Left lung (tissue), 4 donors: ENCODE measurements at regions not wholly inside any gene's neighbourhood (a gene's known extent, or its start where the extent isn't known, plus 50 kb on each side); places are given as distances from the start of the nearest gene placed in this dataset.
A peak's percentile ranks its signal among the peaks of the same experiment; 100 is the strongest.
"Not testable (repeated sequence)": the region's sequence is repeated elsewhere in the genome, so short reads cannot be mapped to it uniquely, and the experiment has no call there.

Experiments used
- ATAC-seq: fragments of 200-7000 bp; cut with Tn5 transposase; one replicate; pipeline ENCODE4 v1.9.1; 2020; ENCODE audit warnings: moderate library complexity
- DNase-seq, 4 donors: peaks; one replicate each; pipeline ENCODE4 v3.0.0-alpha.2; 2013 to 2020
- H3K27ac ChIP-seq, 2 donors: fragments of 200-600 bp; sonication (generic) in 1 of 2; one replicate each; pipeline versions ENCODE4 v1.5.0 to v1.8.0; 2020 to 2021
- H3K27me3 ChIP-seq, 2 donors: fragments of 200-600 bp; sonication (generic) in 1 of 2; one replicate each; pipeline versions ENCODE4 v1.5.0 to v1.8.0; 2020 to 2021
- H3K36me3 ChIP-seq, 2 donors: fragments of 200-600 bp; sonication (generic) in 1 of 2; one replicate each; pipeline versions ENCODE4 v1.5.0 to v1.8.0; 2020 to 2021
- H3K4me1 ChIP-seq, 2 donors: fragments of 200-600 bp; one replicate each; pipeline ENCODE4 v1.8.0; 2021
- H3K4me3 ChIP-seq, 2 donors: fragments of 200-600 bp; sonication (generic) in 1 of 2; one replicate each; pipeline versions ENCODE4 v1.5.0 to v1.8.0; 2020 to 2021; ENCODE audit warnings: mild to moderate bottlenecking in 1 of 2
- H3K9me3 ChIP-seq, 2 donors: fragments of 200-600 bp; sonication (generic) in 1 of 2; one replicate each; pipeline versions ENCODE4 v1.5.0 to v1.8.0; 2020 to 2021
- CTCF ChIP-seq, 2 donors: fragments of 200-600 bp; sonication (generic) in 1 of 2; IDR thresholded peaks; one replicate each; pipeline versions ENCODE4 v1.5.0 to v1.8.0; 2021; ENCODE audit warnings: antibody characterized with exemption in 2 of 2
- intact Hi-C, 2 donors: fragments of 100-400 bp; cut with DNase I; formaldehyde crosslinking; loops; one replicate each; pipeline versions ENCODE4 v1.11.2 to v1.14.2; 2022
- donor health status: DM: no; HTN: yes; CAD: no.
- donor health status: DM: no; HTN: no; CAD: no.

- ATAC-seq = peak; percentile 49
- no peaks in the 10 kb centered on the region for H3K36me3 ChIP-seq
- peaks cover 3 to 11% of the 10 kb centered on the region in 2 donors for H3K4me1 ChIP-seq
- no peak overlapping the region for H3K27ac ChIP-seq
- no peak for TF ChIP-seq CTCF (IDR thresholded peaks at IDR 0.05)
- H3K9me3 ChIP-seq = peaks cover 0 to 2% of the 10 kb centered on the region in 2 donors
- no peak overlapping the region for H3K4me3 ChIP-seq
- H3K27me3 ChIP-seq = peaks cover 0 to 26% of the 10 kb centered on the region in 2 donors
- intact Hi-C loops = loop anchor here in 1 of 2 donors (10.0 kb wide), 1 partner anchor 157 kb away; no protein-coding TSS in a partner anchor
- no peak for DNase-seq
Measured at GRCh38 chr1:47537966-47538365, 100.1 kb downstream of the FOXD2 start.

- H3K27ac ChIP-seq, H3K9me3 ChIP-seq, H3K36me3 ChIP-seq, DNase-seq, H3K4me3 ChIP-seq, H3K4me1 ChIP-seq, ATAC-seq: not testable (repeated sequence)
- H3K27me3 ChIP-seq = peaks cover 0 to 21% of the 10 kb centered on the region in 2 donors
- intact Hi-C loops = loop anchor here in 1 of 2 donors (10.0 kb wide), 1 partner anchor 156 kb away; no protein-coding TSS in a partner anchor
Measured at GRCh38 chr1:47538530-47538929, 100.7 kb downstream of the FOXD2 start.

GRCh38 chr1:47541705-47542104 lies 103.9 kb downstream of the FOXD2 start:
- H3K27ac ChIP-seq, H3K27me3 ChIP-seq, H3K4me1 ChIP-seq, H3K9me3 ChIP-seq, DNase-seq, intact Hi-C loops, ATAC-seq, H3K36me3 ChIP-seq, H3K4me3 ChIP-seq: not testable (repeated sequence)

GRCh38 chr1:47543089-47543488 lies 105.2 kb downstream of the FOXD2 start:
- H3K27ac ChIP-seq, ATAC-seq, H3K4me3 ChIP-seq, DNase-seq, H3K4me1 ChIP-seq, H3K9me3 ChIP-seq, H3K36me3 ChIP-seq, intact Hi-C loops, H3K27me3 ChIP-seq: not testable (repeated sequence)

GRCh38 chr1:47545912-47546483 lies 108.2 kb downstream of the FOXD2 start:
- DNase-seq (no peak), ATAC-seq (peak; percentile 71)
- Histone ChIP-seq H3K27me3 (no peaks in the 10 kb centered on the region), H3K4me1 (no peaks in the 10 kb centered on the region), H3K4me3 (no peak overlapping the region), H3K36me3 (no peaks in the 10 kb centered on the region), H3K9me3 (peaks cover 0 to 2% of the 10 kb centered on the region in 2 donors), H3K27ac (no peak overlapping the region)
- intact Hi-C loops = no loop called here
- TF ChIP-seq CTCF (IDR thresholded peaks at IDR 0.05) = no peak

GRCh38 chr1:47547753-47548573 lies 110.1 kb downstream of the FOXD2 start:
- intact Hi-C loops = no loop called here
- no peak for TF ChIP-seq CTCF (IDR thresholded peaks at IDR 0.05)
- Histone ChIP-seq H3K27me3 (no peaks in the 10 kb centered on the region), H3K27ac (no peak overlapping the region), H3K9me3 (no peaks in the 10 kb centered on the region), H3K4me3 (no peak overlapping the region), H3K4me1 (no peaks in the 10 kb centered on the region), H3K36me3 (no peaks in the 10 kb centered on the region)
- DNase-seq (no peak), ATAC-seq (no peak)
